Hematopoietic multipotent progenitor cell treated with erythropoietin and hydrocortisone succinate and interleukin-3 and kit ligand, for 15 days (in vitro differentiated cells): ENCODE measurements at regions not wholly inside any gene's neighbourhood (a gene's known extent, or its start where the extent isn't known, plus 50 kb on each side); places are given as distances from the start of the nearest gene placed in this dataset.
"Not testable (repeated sequence)": the region's sequence is repeated elsewhere in the genome, so short reads cannot be mapped to it uniquely, and the experiment has no call there.

Source experiments
- DNase-seq: peaks from one replicate; pipeline ENCODE4 v3.0.0-alpha.2; 2015; ENCODE audit warnings: low spot score

GRCh38 chr2:181737302-181737701 lies 57.0 kb upstream of the NEUROD1 start:
- DNase-seq, result not testable (repeated sequence)

- DNase-seq, result no peak
Observed at GRCh38 chr2:181738074-181738473, 57.8 kb upstream of the NEUROD1 start.

GRCh38 chr2:181738563-181738962 lies 58.2 kb upstream of the NEUROD1 start:
- no peak for DNase-seq

GRCh38 chr2:181741756-181742155 lies 61.4 kb upstream of the NEUROD1 start:
- no peak for DNase-seq

- DNase-seq, result no peak
Observed at GRCh38 chr2:181742361-181742760, 62.0 kb upstream of the NEUROD1 start.

GRCh38 chr2:181742922-181743722 lies 62.8 kb upstream of the NEUROD1 start:
- peak; percentile 31 for DNase-seq

- no peak for DNase-seq
Observed at GRCh38 chr2:181743723-181744031, 63.4 kb upstream of the NEUROD1 start.

GRCh38 chr2:181745796-181746540 lies 65.7 kb upstream of the NEUROD1 start:
- no peak for DNase-seq

GRCh38 chr2:181746844-181747243 lies 66.5 kb upstream of the NEUROD1 start:
- DNase-seq, result no peak

- DNase-seq, result no peak
Observed at GRCh38 chr2:181750305-181750704, 70.0 kb upstream of the NEUROD1 start.

- DNase-seq, result no peak
Observed at GRCh38 chr2:181751266-181752030, 71.1 kb upstream of the NEUROD1 start.

- no peak for DNase-seq
Observed at GRCh38 chr2:181752301-181752700, 72.0 kb upstream of the NEUROD1 start.

- DNase-seq, result no peak
Observed at GRCh38 chr2:181753686-181754085, 73.4 kb upstream of the NEUROD1 start.

GRCh38 chr2:181754105-181754504 lies 73.8 kb upstream of the NEUROD1 start:
- DNase-seq, result no peak

- no peak for DNase-seq
Observed at GRCh38 chr2:181755181-181755580, 74.9 kb upstream of the NEUROD1 start.

- DNase-seq, result no peak
Observed at GRCh38 chr2:181760521-181760920, 80.2 kb upstream of the NEUROD1 start.

GRCh38 chr2:181761175-181761574 lies 80.9 kb upstream of the NEUROD1 start:
- DNase-seq, result no peak

GRCh38 chr2:181762000-181762399 lies 81.7 kb upstream of the NEUROD1 start:
- DNase-seq, result no peak

- DNase-seq, result no peak
Observed at GRCh38 chr2:181762848-181763247, 82.5 kb upstream of the NEUROD1 start.

GRCh38 chr2:181763423-181763822 lies 83.1 kb upstream of the NEUROD1 start:
- no peak for DNase-seq

GRCh38 chr2:181764095-181764963 lies 84.0 kb upstream of the NEUROD1 start:
- DNase-seq, result peak; percentile 64

- DNase-seq, result no peak
Observed at GRCh38 chr2:181766129-181766528, 85.8 kb upstream of the NEUROD1 start.
